ENCODE measurements at regions not wholly inside any gene's neighbourhood (a gene's known extent, or its start where the extent isn't known, plus 50 kb on each side); places are given as distances from the start of the nearest gene placed in this dataset.

GRCh38 chr4:164405774-164406173, 348.2 kb upstream of the SMIM31 start:
- TF ChIP-seq CTCF (IDR thresholded peaks at IDR 0.05; ENCODE audit: low read depth, low read length) (no peak), POLR2A (IDR thresholded peaks at IDR 0.05; ENCODE audit: extremely low read depth, insufficient read length) (no peak)

Measured in NB4 (cell line).